Activated CD4-positive, alpha-beta memory T cell treated with anti-CD3 and anti-CD28 coated beads for 36 hours (primary cell): ENCODE measurements at regions not wholly inside any gene's neighbourhood (a gene's known extent, or its start where the extent isn't known, plus 50 kb on each side); places are given as distances from the start of the nearest gene placed in this dataset.

Experiments
- CTCF ChIA-PET: fragments of 350-600 bp; sonication (Branson Sonifier 250); formaldehyde crosslinking; loops from one replicate; lab custom pipeline; 2021; ENCODE audit warnings: antibody characterized with exemption, inconsistent platforms; lab: Charles Lee
- POLR2A ChIA-PET: fragments of 350-600 bp; sonication (Branson Sonifier 250); formaldehyde crosslinking; loops from one replicate; lab custom pipeline; 2021; ENCODE audit warnings: antibody characterized with exemption; lab: Charles Lee
- DNase-seq: peaks from one replicate; pipeline ENCODE4 v3.0.0-alpha.2; 2020
- H3K27ac Mint-ChIP-seq: one replicate; pipeline ENCODE4 v1.8.0; 2021; ENCODE audit warnings: mixed read lengths
- H3K27me3 Mint-ChIP-seq: one replicate; pipeline ENCODE4 v1.8.0; 2021; ENCODE audit warnings: mixed read lengths
- H3K36me3 Mint-ChIP-seq: one replicate; pipeline ENCODE4 v1.8.0; 2021; ENCODE audit warnings: mixed read lengths
- H3K4me1 Mint-ChIP-seq: one replicate; pipeline ENCODE4 v1.8.0; 2021; ENCODE audit warnings: low read depth, mixed read lengths
- H3K4me3 Mint-ChIP-seq: one replicate; pipeline ENCODE4 v1.8.0; 2021; ENCODE audit warnings: mild to moderate bottlenecking, mixed read lengths
- H3K9me3 Mint-ChIP-seq: one replicate; pipeline ENCODE4 v1.8.0; 2021; ENCODE audit warnings: mixed read lengths
- intact Hi-C: fragments of 100-400 bp; cut with micrococcal nuclease; formaldehyde crosslinking; loops from one replicate; pipeline ENCODE4 v1.15.1; 2023

DNA sequence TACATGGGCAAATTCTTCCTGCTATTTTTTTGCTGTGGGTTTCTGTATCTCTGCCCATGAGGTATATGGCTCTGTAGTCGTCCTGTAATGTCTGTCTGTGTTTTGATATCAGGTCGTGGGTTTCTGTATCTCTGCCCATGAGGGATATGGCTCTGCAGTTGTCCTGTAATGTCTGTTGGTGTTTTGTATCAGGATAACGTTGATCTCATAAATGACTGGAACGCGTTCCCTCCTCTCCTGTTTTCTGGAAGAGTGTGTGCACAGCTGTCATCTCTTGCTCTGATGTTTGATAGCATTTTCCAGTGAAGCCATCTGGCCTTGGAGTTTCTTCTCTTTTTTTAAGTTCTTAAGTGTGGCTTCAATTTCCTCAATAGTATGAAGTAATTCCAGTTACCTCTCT, 57.2 kb downstream of the SOX1 start:
- Mint-ChIP-seq H3K4me3 (no peak overlapping the region), H3K27me3 (peaks cover 1% of the 10 kb centered on the region), H3K27ac (no peak overlapping the region), H3K9me3 (no peaks in the 10 kb centered on the region), H3K4me1 (no peaks in the 10 kb centered on the region), H3K36me3 (no peaks in the 10 kb centered on the region)
- intact Hi-C loops: no loop called here
- no peak for DNase-seq
- POLR2A ChIA-PET: no interaction called here
- CTCF ChIA-PET: no interaction called here

DNA sequence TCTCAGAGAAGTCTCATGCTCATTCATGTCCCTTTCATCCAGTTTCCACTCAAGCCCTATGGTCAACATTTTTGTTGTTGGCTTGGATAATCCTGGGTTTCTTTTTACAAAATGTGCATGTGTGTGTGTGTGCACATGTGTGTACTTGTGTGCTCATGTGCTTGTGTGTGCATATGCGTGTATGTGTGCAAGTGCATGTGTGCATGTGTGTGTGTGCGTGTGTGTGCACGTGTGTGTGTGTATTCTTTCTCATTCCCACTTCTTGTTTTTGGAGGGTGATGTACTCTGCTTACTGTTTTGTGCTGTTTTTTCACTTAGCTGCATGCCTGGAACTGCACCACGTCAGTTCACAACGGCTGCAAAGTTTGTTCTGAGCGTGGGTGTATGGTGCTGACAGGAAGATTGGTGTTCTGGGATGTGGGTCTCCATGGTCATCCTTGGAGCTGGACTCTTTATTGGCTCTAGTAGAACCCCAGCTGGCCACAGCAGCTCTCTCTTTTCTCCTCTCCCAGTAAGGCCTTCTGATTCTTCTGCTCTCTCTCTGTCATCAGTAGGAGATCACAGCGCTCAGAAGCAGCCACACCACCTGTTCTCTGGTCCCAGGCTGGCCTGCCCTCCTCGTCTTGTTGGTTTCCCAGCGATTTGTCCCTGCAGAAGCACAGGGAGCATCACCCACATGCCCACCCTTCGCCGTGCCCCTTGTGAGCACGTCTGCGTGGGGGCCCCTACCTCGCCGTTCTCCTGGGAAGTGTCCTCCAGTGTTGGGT, 60.8 kb downstream of the SOX1 start:
- H3K9me3 Mint-ChIP-seq: no peaks in the 10 kb centered on the region
- intact Hi-C loops: no loop called here
- POLR2A ChIA-PET: no interaction called here
- H3K4me3 Mint-ChIP-seq: no peak overlapping the region
- DNase-seq: no peak
- no peaks in the 10 kb centered on the region for H3K27me3 Mint-ChIP-seq
- no peaks in the 10 kb centered on the region for H3K36me3 Mint-ChIP-seq
- no peaks in the 10 kb centered on the region for H3K4me1 Mint-ChIP-seq
- H3K27ac Mint-ChIP-seq: no peak overlapping the region
- CTCF ChIA-PET: no interaction called here

DNA sequence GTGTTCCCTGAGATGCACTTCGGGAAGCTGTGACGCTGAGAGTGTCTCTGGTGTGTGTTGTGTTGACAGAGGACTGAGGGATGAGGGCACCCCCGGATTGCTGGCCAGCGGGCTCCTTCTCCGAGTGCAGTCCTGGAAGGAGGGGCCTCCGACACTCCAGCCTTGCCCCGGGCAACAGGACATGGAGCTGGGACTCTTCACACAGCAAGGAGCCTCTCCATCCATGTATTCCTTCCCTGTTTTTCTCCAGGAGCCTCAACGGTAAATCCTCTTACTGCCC, 61.3 kb downstream of the SOX1 start:
- Mint-ChIP-seq H3K9me3 (no peaks in the 10 kb centered on the region), H3K4me1 (no peaks in the 10 kb centered on the region), H3K4me3 (no peak overlapping the region), H3K27me3 (no peaks in the 10 kb centered on the region), H3K36me3 (no peaks in the 10 kb centered on the region), H3K27ac (no peak overlapping the region)
- DNase-seq: no peak
- POLR2A ChIA-PET: no interaction called here
- CTCF ChIA-PET: no interaction called here
- intact Hi-C loops: no loop called here

DNA sequence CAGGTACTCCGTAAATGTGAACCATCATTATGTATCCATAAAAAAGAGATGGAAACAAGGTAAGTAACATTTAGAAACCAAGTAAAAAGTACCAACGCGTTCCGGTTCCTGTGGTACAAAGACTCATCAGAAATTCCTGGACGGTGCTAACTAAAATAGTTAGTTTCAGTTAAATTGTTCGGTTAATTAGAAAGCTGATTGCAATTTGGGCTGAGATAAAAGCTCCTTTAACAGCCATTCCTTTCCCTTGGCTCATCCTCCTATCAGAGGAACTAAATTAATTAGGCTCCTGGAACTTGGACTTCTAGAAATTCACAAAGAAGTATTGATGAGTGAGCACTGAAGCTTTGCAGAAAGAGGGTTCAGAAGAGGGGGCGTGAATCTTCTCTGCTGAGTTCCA, 63.5 kb downstream of the SOX1 start:
- H3K9me3 Mint-ChIP-seq: no peaks in the 10 kb centered on the region
- no peaks in the 10 kb centered on the region for H3K4me1 Mint-ChIP-seq
- ChIA-PET CTCF (no interaction called here), POLR2A (no interaction called here)
- no peak for DNase-seq
- no peak overlapping the region for H3K4me3 Mint-ChIP-seq
- H3K27ac Mint-ChIP-seq: no peak overlapping the region
- no peaks in the 10 kb centered on the region for H3K27me3 Mint-ChIP-seq
- no peaks in the 10 kb centered on the region for H3K36me3 Mint-ChIP-seq
- intact Hi-C loops: no loop called here

DNA sequence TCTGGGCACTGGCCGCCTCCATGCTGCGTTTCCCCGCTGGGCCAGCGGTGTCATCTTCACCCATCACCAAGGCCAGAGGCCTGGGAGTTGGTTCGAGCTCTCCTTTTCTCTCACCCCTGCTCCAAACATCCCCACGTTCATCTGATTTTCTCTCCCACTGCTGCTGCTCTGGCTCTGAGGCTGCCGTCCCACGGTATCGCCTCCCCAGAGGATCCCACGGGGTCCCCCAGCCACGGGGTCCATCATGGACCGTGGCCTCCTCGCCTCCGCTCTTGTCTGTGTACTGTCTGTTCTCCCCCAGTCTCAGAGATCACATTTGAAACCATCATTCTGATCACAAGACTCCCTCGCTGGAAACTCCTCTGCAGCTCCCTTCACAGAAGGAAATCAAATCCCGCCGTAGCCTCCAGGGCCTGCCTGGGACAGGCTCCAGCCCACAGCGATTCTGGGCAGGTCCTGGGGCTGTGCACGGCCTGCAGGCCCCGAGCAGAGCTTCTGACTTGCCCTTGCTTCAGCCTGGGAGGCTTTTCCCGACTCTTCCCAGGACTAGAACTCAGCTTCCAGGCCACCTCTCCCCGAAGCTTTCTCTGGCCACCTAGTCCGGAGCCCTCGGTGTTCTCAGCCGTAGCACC, 64.2 kb downstream of the SOX1 start:
- CTCF ChIA-PET: no interaction called here
- Mint-ChIP-seq H3K27me3 (no peaks in the 10 kb centered on the region), H3K4me3 (no peak overlapping the region), H3K4me1 (no peaks in the 10 kb centered on the region), H3K27ac (no peak overlapping the region), H3K36me3 (no peaks in the 10 kb centered on the region), H3K9me3 (no peaks in the 10 kb centered on the region)
- intact Hi-C loops: no loop called here
- no peak for DNase-seq
- POLR2A ChIA-PET: no interaction called here

DNA sequence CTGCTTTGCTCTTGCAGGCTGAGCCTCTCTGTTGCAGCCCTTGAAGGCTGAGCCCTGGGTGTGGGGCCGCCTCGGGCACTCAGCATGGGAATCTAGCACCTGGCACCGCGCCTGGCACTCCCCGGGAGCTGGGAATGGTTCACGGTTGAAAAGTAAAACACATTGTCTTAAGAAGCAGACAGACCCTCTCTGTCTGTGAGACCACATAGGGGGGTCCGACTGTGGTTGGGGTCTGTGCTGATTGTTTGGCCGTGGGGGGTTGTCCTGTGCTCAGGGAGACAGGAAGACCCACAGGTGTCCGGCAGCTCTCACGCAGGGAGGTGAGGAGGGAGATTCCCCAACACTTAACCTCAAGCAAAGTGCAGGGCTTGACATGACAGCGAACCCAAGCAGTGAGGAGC, 64.8 kb downstream of the SOX1 start:
- CTCF ChIA-PET: no interaction called here
- intact Hi-C loops: no loop called here

DNA sequence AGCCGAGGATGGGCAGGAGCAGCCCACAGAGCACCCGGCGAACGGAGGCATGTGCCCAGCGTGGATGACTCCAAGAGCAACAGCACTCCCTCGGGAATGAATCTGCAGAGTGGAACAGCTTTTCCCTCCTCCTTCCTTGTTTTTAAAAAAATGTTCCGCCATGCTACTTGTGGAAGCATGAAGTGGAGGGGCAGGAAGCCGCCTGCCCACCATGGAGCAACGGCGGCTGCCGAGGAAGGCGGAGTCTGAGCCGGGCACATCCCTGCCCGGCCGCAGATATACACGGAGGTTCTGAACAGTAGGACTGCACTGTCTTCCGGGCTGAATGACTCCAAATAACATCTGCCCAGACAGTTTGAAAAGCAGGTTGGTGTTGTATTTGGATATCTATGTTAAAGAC, 65.2 kb downstream of the SOX1 start:
- H3K4me1 Mint-ChIP-seq: no peaks in the 10 kb centered on the region
- no peaks in the 10 kb centered on the region for H3K9me3 Mint-ChIP-seq
- H3K4me3 Mint-ChIP-seq: no peak overlapping the region
- DNase-seq: no peak
- POLR2A ChIA-PET: no interaction called here
- no peaks in the 10 kb centered on the region for H3K27me3 Mint-ChIP-seq
- CTCF ChIA-PET: no interaction called here
- no peak overlapping the region for H3K27ac Mint-ChIP-seq
- no peaks in the 10 kb centered on the region for H3K36me3 Mint-ChIP-seq
- intact Hi-C loops: no loop called here

More for the DNA sequence above, 64.8 kb downstream of the SOX1 start:
- Mint-ChIP-seq H3K4me3 (no peak overlapping the region), H3K4me1 (no peaks in the 10 kb centered on the region), H3K27me3 (no peaks in the 10 kb centered on the region), H3K27ac (no peak overlapping the region), H3K9me3 (no peaks in the 10 kb centered on the region), H3K36me3 (no peaks in the 10 kb centered on the region)
- POLR2A ChIA-PET: no interaction called here
- no peak for DNase-seq

DNA sequence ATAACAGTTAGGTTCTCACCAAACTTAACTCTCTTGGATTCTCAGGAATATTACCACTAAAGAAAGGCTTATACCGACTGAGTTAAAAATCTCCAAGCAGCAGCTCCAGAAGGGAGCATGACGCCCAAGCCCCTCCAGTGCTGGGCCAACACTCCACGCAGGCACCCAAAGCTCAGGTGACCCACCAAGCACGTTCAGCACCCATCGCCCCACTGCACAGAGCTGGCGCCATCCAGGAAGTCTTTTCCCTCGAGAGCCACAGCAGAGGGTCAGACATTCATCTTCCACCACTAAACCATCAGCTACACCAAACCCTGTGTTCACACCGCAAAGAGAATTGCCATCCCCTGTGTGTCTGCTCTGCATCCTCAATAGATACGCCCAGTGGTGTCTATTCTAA, 65.7 kb downstream of the SOX1 start:
- no peak overlapping the region for H3K4me3 Mint-ChIP-seq
- DNase-seq: no peak
- POLR2A ChIA-PET: no interaction called here
- intact Hi-C loops: no loop called here
- no peaks in the 10 kb centered on the region for H3K27me3 Mint-ChIP-seq
- no peaks in the 10 kb centered on the region for H3K9me3 Mint-ChIP-seq
- no peak overlapping the region for H3K27ac Mint-ChIP-seq
- CTCF ChIA-PET: no interaction called here
- no peaks in the 10 kb centered on the region for H3K36me3 Mint-ChIP-seq
- no peaks in the 10 kb centered on the region for H3K4me1 Mint-ChIP-seq

DNA sequence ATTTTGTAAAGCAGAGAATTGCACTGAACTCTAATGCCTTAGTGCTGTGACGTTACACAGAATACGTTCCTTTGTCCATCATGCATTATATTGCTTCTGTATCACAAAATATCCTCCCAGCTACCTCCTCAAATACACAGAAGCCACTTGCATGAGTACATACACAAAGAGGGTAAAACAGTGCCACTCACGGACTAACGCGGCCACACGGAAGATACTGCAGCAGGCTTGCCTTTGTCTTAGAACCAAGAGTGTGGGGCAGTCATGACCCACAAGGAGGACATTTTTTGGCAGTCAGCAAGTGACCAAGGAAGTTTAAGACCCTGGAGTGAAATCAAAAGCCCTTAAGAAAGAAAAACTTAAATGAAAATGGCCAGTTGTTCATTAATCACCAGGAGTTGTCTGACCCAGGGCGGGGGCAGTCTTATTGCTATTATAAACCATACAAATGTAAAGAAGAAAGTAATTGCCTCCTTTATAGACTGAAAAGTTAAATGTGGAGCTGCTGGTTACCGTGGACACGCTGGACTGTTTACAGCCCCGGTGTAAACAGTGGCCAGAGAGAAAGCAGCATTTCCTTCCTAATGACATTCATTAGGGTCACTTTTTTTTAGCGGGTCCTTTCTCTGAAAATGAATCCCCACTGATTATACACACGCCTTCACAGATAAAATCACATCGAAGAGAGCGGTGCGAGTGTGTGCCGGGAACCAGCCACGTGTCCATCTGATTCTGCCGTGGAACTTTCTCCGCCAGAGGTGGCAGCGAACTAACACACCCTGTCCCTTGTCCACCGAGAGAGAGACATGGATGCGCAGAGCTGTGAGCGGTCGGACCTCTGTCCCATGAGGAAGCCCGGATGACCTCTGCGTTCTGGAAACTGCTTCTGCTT, 66.8 kb downstream of the SOX1 start:
- no peak for DNase-seq
- ChIA-PET POLR2A (no interaction called here), CTCF (no interaction called here)
- Mint-ChIP-seq H3K9me3 (no peaks in the 10 kb centered on the region), H3K27me3 (no peaks in the 10 kb centered on the region), H3K4me3 (no peak overlapping the region), H3K4me1 (no peaks in the 10 kb centered on the region), H3K27ac (no peak overlapping the region), H3K36me3 (no peaks in the 10 kb centered on the region)
- intact Hi-C loops: no loop called here

DNA sequence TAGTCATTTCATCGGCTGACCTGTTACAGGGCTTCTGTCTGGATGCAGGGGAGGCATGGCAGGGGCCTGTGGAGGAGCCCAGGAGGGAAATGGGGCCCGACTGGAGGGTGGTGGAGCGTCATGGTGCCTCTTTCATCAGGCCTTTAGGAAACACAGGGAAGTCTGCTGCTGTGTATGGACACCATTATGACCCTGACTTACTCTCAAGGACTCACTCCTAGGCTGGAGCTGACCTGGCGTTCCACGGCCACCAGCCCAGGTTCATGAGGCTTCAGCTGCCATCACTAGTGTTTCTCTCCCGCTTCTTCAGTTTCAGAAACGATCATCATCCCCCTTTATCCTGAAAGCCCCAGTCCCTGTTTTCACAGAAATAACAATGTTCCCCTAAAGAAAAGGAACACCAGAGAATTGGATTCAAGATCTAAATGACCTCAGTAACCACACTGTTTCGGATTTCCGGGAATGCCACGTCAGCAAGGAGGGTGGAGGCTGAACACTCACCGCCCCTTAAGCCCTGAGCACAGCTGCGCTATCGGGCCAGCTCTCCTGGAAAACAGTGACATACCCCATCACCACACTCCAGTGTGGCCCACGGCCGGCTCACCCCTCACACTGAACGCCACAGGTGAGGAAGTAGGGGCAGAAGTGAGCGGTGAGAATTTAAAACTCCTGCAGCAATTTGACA, 67.6 kb downstream of the SOX1 start:
- Mint-ChIP-seq H3K27ac (no peak overlapping the region), H3K4me1 (no peaks in the 10 kb centered on the region), H3K36me3 (no peaks in the 10 kb centered on the region), H3K27me3 (no peaks in the 10 kb centered on the region), H3K9me3 (no peaks in the 10 kb centered on the region), H3K4me3 (no peak overlapping the region)
- DNase-seq: no peak
- CTCF ChIA-PET: no interaction called here
- intact Hi-C loops: no loop called here
- POLR2A ChIA-PET: no interaction called here

DNA sequence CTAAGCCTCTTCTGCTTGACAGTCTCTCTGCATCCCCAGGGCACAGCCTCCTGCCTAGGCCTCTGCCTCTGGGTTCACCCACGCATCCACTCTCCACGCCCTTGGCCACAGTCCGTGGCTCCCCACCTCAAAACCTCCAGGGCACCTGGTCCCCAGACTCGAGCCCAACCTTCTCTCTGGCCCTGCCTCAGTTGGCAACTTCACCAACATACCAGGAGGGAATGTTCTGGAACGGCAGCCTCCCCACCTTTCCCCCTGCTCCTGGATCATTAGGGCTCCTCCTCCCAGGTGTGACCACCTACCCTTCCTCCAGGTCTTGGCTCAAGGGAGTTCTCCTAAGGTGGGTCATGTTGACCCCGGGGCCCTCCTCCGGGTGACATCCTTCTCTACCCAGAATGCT, 69.1 kb downstream of the SOX1 start:
- no peaks in the 10 kb centered on the region for H3K36me3 Mint-ChIP-seq
- CTCF ChIA-PET: no interaction called here

DNA sequence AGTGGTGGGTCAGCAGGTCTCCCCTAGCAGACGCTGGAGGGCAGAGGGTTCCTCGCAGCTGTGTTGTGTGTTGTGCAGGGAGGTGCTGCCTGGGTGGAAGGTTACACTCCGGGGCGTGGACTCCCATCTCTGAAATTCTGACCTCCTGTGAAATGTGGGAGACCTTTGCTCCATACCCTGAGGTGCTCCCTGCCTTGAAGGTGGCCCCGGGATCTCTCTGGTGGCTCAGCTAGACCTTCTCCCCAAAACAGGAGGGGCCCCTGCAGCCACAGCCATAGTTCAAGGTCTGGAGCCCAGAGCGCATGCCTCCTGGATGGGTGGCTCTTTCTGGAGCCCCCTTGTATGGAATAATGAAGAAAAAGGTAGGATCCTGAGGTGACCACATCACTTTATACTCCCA, 70.2 kb downstream of the SOX1 start:
- no peaks in the 10 kb centered on the region for H3K4me1 Mint-ChIP-seq
- no peaks in the 10 kb centered on the region for H3K36me3 Mint-ChIP-seq
- POLR2A ChIA-PET: no interaction called here
- no peak overlapping the region for H3K4me3 Mint-ChIP-seq
- intact Hi-C loops: no loop called here
- peaks cover under 1% of the 10 kb centered on the region for H3K27me3 Mint-ChIP-seq
- CTCF ChIA-PET: no interaction called here
- no peak overlapping the region for H3K27ac Mint-ChIP-seq
- no peaks in the 10 kb centered on the region for H3K9me3 Mint-ChIP-seq
- DNase-seq: no peak

More for the DNA sequence above, 69.1 kb downstream of the SOX1 start:
- POLR2A ChIA-PET: no interaction called here
- Mint-ChIP-seq H3K9me3 (no peaks in the 10 kb centered on the region), H3K4me3 (no peak overlapping the region), H3K27me3 (no peaks in the 10 kb centered on the region), H3K27ac (no peak overlapping the region), H3K4me1 (no peaks in the 10 kb centered on the region)
- intact Hi-C loops: no loop called here
- no peak for DNase-seq
